ENCODE measurements at regions not wholly inside any gene's neighbourhood (a gene's known extent, or its start where the extent isn't known, plus 50 kb on each side); places are given as distances from the start of the nearest gene placed in this dataset.

GRCh38 chr6:166758136-166758704, 131.2 kb upstream of the RPS6KA2 start:
- no peak overlapping the region for H3K27ac ChIP-seq (replicated peaks)

GRCh38 chr6:166757232-166758135, 130.4 kb upstream of the RPS6KA2 start:
- intact Hi-C loops (cut with micrococcal nuclease), result no loop called here
- peak overlapping the region; percentile 42 for H3K4me3 ChIP-seq
- TF ChIP-seq CTCF (IDR thresholded peaks at IDR 0.05; ENCODE audit: borderline replicate concordance), result no peak

More at GRCh38 chr6:166758136-166758704, 131.2 kb upstream of the RPS6KA2 start:
- Histone ChIP-seq H3K9me3 (replicated peaks) (no peaks in the 10 kb centered on the region), H3K4me1 (peaks cover 11% of the 10 kb centered on the region), H3K27me3 (ENCODE audit: low read depth) (peaks cover 18% of the 10 kb centered on the region), H3K4me3 (peak overlapping the region; percentile 42), H3K36me3 (no peaks in the 10 kb centered on the region)
- no peak for DNase-seq
- intact Hi-C loops (cut with micrococcal nuclease), result no loop called here
- no peak for TF ChIP-seq CTCF (IDR thresholded peaks at IDR 0.05; ENCODE audit: borderline replicate concordance)

GRCh38 chr6:166754218-166755030, 127.4 kb upstream of the RPS6KA2 start:
- Histone ChIP-seq H3K4me3 (no peak overlapping the region), H3K4me1 (peaks cover 11% of the 10 kb centered on the region), H3K9me3 (replicated peaks) (no peaks in the 10 kb centered on the region), H3K36me3 (no peaks in the 10 kb centered on the region), H3K27ac (replicated peaks) (no peak overlapping the region), H3K27me3 (ENCODE audit: low read depth) (peaks cover 18% of the 10 kb centered on the region)
- intact Hi-C loops (cut with micrococcal nuclease), result no loop called here
- no peak for DNase-seq
- no peak for TF ChIP-seq CTCF (IDR thresholded peaks at IDR 0.05; ENCODE audit: borderline replicate concordance)

More at GRCh38 chr6:166757232-166758135, 130.4 kb upstream of the RPS6KA2 start:
- H3K36me3 ChIP-seq, result no peaks in the 10 kb centered on the region
- H3K27ac ChIP-seq (replicated peaks), result no peak overlapping the region
- no peak for DNase-seq
- H3K9me3 ChIP-seq (replicated peaks), result no peaks in the 10 kb centered on the region
- peaks cover 11% of the 10 kb centered on the region for H3K4me1 ChIP-seq
- peaks cover 18% of the 10 kb centered on the region for H3K27me3 ChIP-seq (ENCODE audit: low read depth)

GRCh38 chr6:166752928-166753721, 126.1 kb upstream of the RPS6KA2 start:
- intact Hi-C loops (cut with micrococcal nuclease), result no loop called here
- TF ChIP-seq CTCF (IDR thresholded peaks at IDR 0.05; ENCODE audit: borderline replicate concordance), result no peak
- Histone ChIP-seq H3K4me3 (no peak overlapping the region), H3K4me1 (peaks cover 11% of the 10 kb centered on the region), H3K36me3 (no peaks in the 10 kb centered on the region), H3K27me3 (ENCODE audit: low read depth) (peaks cover 12% of the 10 kb centered on the region), H3K27ac (replicated peaks) (no peak overlapping the region), H3K9me3 (replicated peaks) (no peaks in the 10 kb centered on the region)
- no peak for DNase-seq

GRCh38 chr6:166752097-166752496, 125.0 kb upstream of the RPS6KA2 start:
- Histone ChIP-seq H3K27me3 (ENCODE audit: low read depth) (peaks cover 10% of the 10 kb centered on the region), H3K4me3 (no peak overlapping the region), H3K27ac (replicated peaks) (no peak overlapping the region), H3K4me1 (peaks cover under 1% of the 10 kb centered on the region), H3K36me3 (no peaks in the 10 kb centered on the region), H3K9me3 (replicated peaks) (no peaks in the 10 kb centered on the region)
- intact Hi-C loops (cut with micrococcal nuclease), result no loop called here
- DNase-seq, result no peak
- TF ChIP-seq CTCF (IDR thresholded peaks at IDR 0.05; ENCODE audit: borderline replicate concordance), result no peak

Measured in left ventricle myocardium inferior (tissue), 1 donor.